GM12878 (cell line): ENCODE measurements at regions not wholly inside any gene's neighbourhood (a gene's known extent, or its start where the extent isn't known, plus 50 kb on each side); places are given as distances from the start of the nearest gene placed in this dataset.

Source experiments
- ATAC-seq: fragments of 200-7000 bp; cut with Tn5 transposase; 3 replicates; pipeline ENCODE4 v1.9.1; 2020; ENCODE audit warnings: mild to moderate bottlenecking, moderate library complexity
- BruUV-seq: library from RNA; stranded (reverse); fragments of 400-500 nt; replicated peaks from 2 replicates; lab custom pipeline; 2021; lab: Mats Ljungman, UMichigan
- CTCF ChIA-PET: fragments of 300-600 bp; sonication (Branson Sonifier 250); formaldehyde crosslinking; extraction: SDS; loops from one replicate; lab custom pipeline; 2021; ENCODE audit warnings: inconsistent platforms; lab: Yijun Ruan, JAX
- POLR2A ChIA-PET: fragments of 350-600 bp; formaldehyde crosslinking; extraction: SDS; loops from one replicate; lab custom pipeline; 2021; ENCODE audit warnings: inconsistent platforms; lab: Charles Lee
- RAD21 ChIA-PET: fragments of 300-600 bp; sonication (Branson Sonifier 250); formaldehyde crosslinking; loops from one replicate; lab custom pipeline; 2023; ENCODE audit warnings: antibody characterized with exemption; ENCODE audit not compliant: unreplicated experiment; lab: Charles Lee
- SMC1A ChIA-PET: fragments of 300-600 bp; sonication (Branson Sonifier 250); formaldehyde crosslinking; loops from one replicate; lab custom pipeline; 2023; ENCODE audit not compliant: unreplicated experiment, uncharacterized antibody; lab: Charles Lee
- DNase-seq: peaks from one replicate; pipeline ENCODE4 v3.0.0-alpha.2; 2011; ENCODE audit warnings: low read depth, low spot score
- FAIRE-seq: peaks from 3 replicates; lab custom pipeline; 2011; peaks lifted over from hg19 to GRCh38; lab: Jason Lieb, UNC
- H2AFZ ChIP-seq: 2 replicates; pipeline ENCODE4 v1.6.0; 2011; ENCODE audit warnings: low read depth, low read length, control low read depth; ENCODE audit not compliant: control insufficient read depth
- H3K27ac ChIP-seq: 2 replicates; pipeline ENCODE4 v1.5.1; 2011; ENCODE audit warnings: control low read depth; ENCODE audit not compliant: control insufficient read depth, insufficient read depth
- H3K27me3 ChIP-seq, 2 experiments: replicated peaks in 1 of 2; 2 replicates each; pipeline versions ENCODE4 v1.6.0 to v1.6.1; 2011; ENCODE audit warnings: low read length in 1 of 2; ENCODE audit not compliant: control insufficient read depth in 2 of 2, insufficient read depth in 2 of 2
- H3K36me3 ChIP-seq, 2 experiments: 2 replicates each; pipeline ENCODE4 v1.5.1; 2011; ENCODE audit warnings: low read length in 1 of 2; ENCODE audit not compliant: control insufficient read depth in 2 of 2, insufficient read depth in 2 of 2
- H3K4me1 ChIP-seq: 2 replicates; pipeline ENCODE4 v1.6.1; 2011; ENCODE audit warnings: mild to moderate bottlenecking, low read length, moderate library complexity, mixed read lengths; ENCODE audit not compliant: control insufficient read depth, insufficient read depth
- H3K4me2 ChIP-seq: 2 replicates; pipeline ENCODE4 v1.6.0; 2011; ENCODE audit warnings: control low read depth; ENCODE audit not compliant: control insufficient read depth, insufficient read depth
- H3K4me3 ChIP-seq: fragments of 200-600 bp; sonication (generic); 2 replicates; pipeline ENCODE4 v1.5.1; 2016
- H3K79me2 ChIP-seq: 2 replicates; pipeline ENCODE4 v1.6.0; 2011; ENCODE audit warnings: low read length; ENCODE audit not compliant: control insufficient read depth, insufficient read depth
- H3K9ac ChIP-seq: 2 replicates; pipeline ENCODE4 v1.8.0; 2011; ENCODE audit warnings: low read length, control low read depth, mixed read lengths; ENCODE audit not compliant: control insufficient read depth, insufficient read depth
- H3K9me3 ChIP-seq: replicated peaks from 3 replicates; pipeline ENCODE4 v1.5.1; 2011; ENCODE audit warnings: mild to moderate bottlenecking, low read length; ENCODE audit not compliant: control insufficient read depth, insufficient read depth
- H4K20me1 ChIP-seq: 2 replicates; pipeline ENCODE4 v1.6.0; 2011; ENCODE audit not compliant: control insufficient read depth, insufficient read depth
- BCL3 ChIP-seq: IDR thresholded peaks from 2 replicates; pipeline ENCODE4 v1.6.1; 2011; ENCODE audit warnings: borderline replicate concordance, low read depth, mild to moderate bottlenecking, moderate library complexity, low read length; ENCODE audit not compliant: insufficient read depth, poor library complexity, severe bottlenecking
- BCLAF1 ChIP-seq: fragments of 450-650 bp; IDR thresholded peaks from 2 replicates; pipeline ENCODE4 v1.6.1; 2017; ENCODE audit warnings: antibody characterized with exemption, mild to moderate bottlenecking, moderate library complexity
- CBX5 ChIP-seq: sonication (generic); IDR thresholded peaks from 2 replicates; pipeline ENCODE4 v1.6.1; 2016; ENCODE audit warnings: low read depth, moderate library complexity, mild to moderate bottlenecking, inconsistent platforms
- CEBPZ ChIP-seq: fragments of 150-350 bp; IDR thresholded peaks from 2 replicates; pipeline ENCODE4 v1.6.1; 2016; ENCODE audit warnings: low read depth, low read length
- ESRRA ChIP-seq: IDR thresholded peaks from 2 replicates; pipeline ENCODE4 v1.6.1; 2012; ENCODE audit warnings: mild to moderate bottlenecking, low read length, improper control_type of control experiment
- IRF3 ChIP-seq: fragments of 450-650 bp; IDR thresholded peaks from 2 replicates; pipeline ENCODE4 v1.6.1; 2014; ENCODE audit warnings: mild to moderate bottlenecking
- JUNB ChIP-seq: IDR thresholded peaks from 2 replicates; pipeline ENCODE4 v1.6.1; 2016; ENCODE audit warnings: antibody characterized with exemption, mild to moderate bottlenecking
- KDM1A ChIP-seq: fragments of 200-600 bp; sonication (generic); IDR thresholded peaks from 2 replicates; pipeline ENCODE4 v1.6.1; 2016; ENCODE audit warnings: borderline replicate concordance
- MLLT1 ChIP-seq: fragments of 450-650 bp; IDR thresholded peaks from 2 replicates; pipeline ENCODE4 v1.6.1; 2016; ENCODE audit warnings: mild to moderate bottlenecking
- NFYA ChIP-seq: IDR thresholded peaks from 2 replicates; pipeline ENCODE4 v1.6.1; 2011; ENCODE audit warnings: low read depth, mild to moderate bottlenecking, low read length, improper control_type of control experiment, borderline replicate concordance
- NR2F1 ChIP-seq: fragments of 450-650 bp; conservative IDR thresholded peaks from 2 replicates; pipeline ENCODE4 v1.6.1; 2017; ENCODE audit warnings: mild to moderate bottlenecking
- PKNOX1 ChIP-seq: fragments of 450-650 bp; IDR thresholded peaks from 2 replicates; pipeline ENCODE4 v1.6.1; 2016; ENCODE audit warnings: mild to moderate bottlenecking
- SPI1 ChIP-seq: IDR thresholded peaks from 2 replicates; pipeline ENCODE4 v1.6.1; 2011; ENCODE audit warnings: low read depth, mild to moderate bottlenecking, low read length, moderate library complexity, borderline replicate concordance; ENCODE audit not compliant: insufficient read depth
- ZNF217 ChIP-seq: fragments of 450-650 bp; IDR thresholded peaks from 2 replicates; pipeline ENCODE4 v1.6.1; 2017; ENCODE audit warnings: antibody characterized with exemption, mild to moderate bottlenecking
- WGBS: methylation state at CpG from one replicate; pipeline ENCODE4 v1.1.6; 2016; ENCODE audit warnings: low lambda C conversion rate; ENCODE audit not compliant: insufficient replicate concordance, insufficient coverage; ENCODE audit errors: missing lambda C conversion rate; 5-methylcytosine and 5-hydroxymethylcytosine counted together
- in situ Hi-C: fragments of 300-500 bp; cut with MboI; formaldehyde crosslinking; loops from 9 replicates; pipeline ENCODE4 v1.14.3; 2018; ENCODE audit warnings: mixed read lengths
- intact Hi-C: fragments of 100-400 bp; cut with micrococcal nuclease; formaldehyde crosslinking; loops from one replicate; pipeline ENCODE4 v1.14.2; 2022; ENCODE audit not compliant: unreplicated experiment

GRCh38 chr1:187409341-187409740 lies 580.6 kb downstream of the PLA2G4A start:
- no peak for DNase-seq
- Histone ChIP-seq H3K9me3 (no peaks in the 10 kb centered on the region), H3K4me3 (no peak overlapping the region), H3K4me2 (no peak overlapping the region), H4K20me1 (no peaks in the 10 kb centered on the region), H3K9ac (no peak overlapping the region), H3K27me3 (no peaks in the 10 kb centered on the region), H3K4me1 (no peaks in the 10 kb centered on the region), H3K79me2 (no peaks in the 10 kb centered on the region), H3K36me3 (no peaks in the 10 kb centered on the region), H3K27ac (no peak overlapping the region), H2AFZ (no peak overlapping the region)
- ATAC-seq, result no peak
- ChIA-PET RAD21 (no interaction called here), CTCF (no interaction called here), POLR2A (no interaction called here), SMC1A (no interaction called here)
- no TSS peak for BruUV-seq
- 22% methylated on average over 2 of the region's 2 CpGs for WGBS
- in situ Hi-C loops (no loop called here), intact Hi-C loops (no loop called here)
- no peak for FAIRE-seq
- TF ChIP-seq CBX5, result no peak
- TF ChIP-seq ZNF217, result no peak
- no peak for TF ChIP-seq BCLAF1
- TF ChIP-seq CEBPZ, result no peak
- TF ChIP-seq BCL3, result no peak
- no peak for TF ChIP-seq IRF3
- no peak for TF ChIP-seq KDM1A
- no peak for TF ChIP-seq JUNB
- no peak for TF ChIP-seq SPI1
- no peak for TF ChIP-seq NR2F1
- no peak for TF ChIP-seq ESRRA
- no peak for TF ChIP-seq NFYA
- TF ChIP-seq MLLT1, result no peak
- TF ChIP-seq PKNOX1, result no peak
